HepG2 (cell line): ENCODE measurements at regions not wholly inside any gene's neighbourhood (a gene's known extent, or its start where the extent isn't known, plus 50 kb on each side); places are given as distances from the start of the nearest gene placed in this dataset.

Experiments used
- AKAP8 ChIP-seq: sonication (generic); formaldehyde crosslinking; IDR thresholded peaks from 2 replicates; pipeline ENCODE4 v1.5.1; 2020; ENCODE audit warnings: mild to moderate bottlenecking, missing genetic modification reagents
- SIN3A ChIP-seq: IDR thresholded peaks from 2 replicates; pipeline ENCODE4 v1.6.1; 2011; ENCODE audit warnings: low read depth, mild to moderate bottlenecking, control low read depth, low read length, borderline replicate concordance
- TBL1XR1 ChIP-seq: fragments of 150-350 bp; IDR thresholded peaks from 2 replicates; pipeline ENCODE4 v1.6.1; 2014; ENCODE audit warnings: borderline replicate concordance, low read length; ENCODE audit not compliant: partially characterized antibody
- TF ChIP-seq, protein P1 (sequence below): sonication (generic); formaldehyde crosslinking; IDR thresholded peaks from 2 replicates; pipeline ENCODE4 v1.5.0; 2020; ENCODE audit warnings: mild to moderate bottlenecking, missing genetic modification reagents, borderline replicate concordance
- TF ChIP-seq, protein P2 (sequence below): sonication (generic); formaldehyde crosslinking; IDR thresholded peaks from 2 replicates; pipeline ENCODE4 v1.4.0; 2020; ENCODE audit warnings: mild to moderate bottlenecking, missing genetic modification reagents
- TF ChIP-seq, protein P3 (sequence below): sonication (generic); formaldehyde crosslinking; IDR thresholded peaks from 2 replicates; pipeline ENCODE4 v1.5.0; 2020; ENCODE audit warnings: mild to moderate bottlenecking, missing genetic modification reagents

DNA sequence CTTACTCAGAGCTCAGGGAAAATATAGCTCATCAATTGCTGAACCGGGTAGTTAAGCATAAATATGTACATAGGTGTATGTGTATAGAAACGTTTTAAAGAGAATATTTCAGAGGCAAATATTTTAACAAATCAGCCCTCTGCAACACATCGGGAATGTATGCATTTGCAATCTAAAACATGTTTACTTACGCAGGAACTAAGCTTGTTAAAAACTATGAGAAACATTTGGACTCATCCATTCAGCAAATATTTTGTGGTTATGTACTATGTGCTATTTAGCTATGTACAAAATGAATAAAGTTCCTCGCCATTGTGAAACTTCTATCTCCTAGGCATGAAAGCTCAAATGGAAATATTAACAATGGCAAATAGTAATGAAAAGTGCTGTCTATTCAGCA, 469.9 kb downstream of the ARHGEF28 start (continued):
- TF ChIP-seq, protein P1, sequence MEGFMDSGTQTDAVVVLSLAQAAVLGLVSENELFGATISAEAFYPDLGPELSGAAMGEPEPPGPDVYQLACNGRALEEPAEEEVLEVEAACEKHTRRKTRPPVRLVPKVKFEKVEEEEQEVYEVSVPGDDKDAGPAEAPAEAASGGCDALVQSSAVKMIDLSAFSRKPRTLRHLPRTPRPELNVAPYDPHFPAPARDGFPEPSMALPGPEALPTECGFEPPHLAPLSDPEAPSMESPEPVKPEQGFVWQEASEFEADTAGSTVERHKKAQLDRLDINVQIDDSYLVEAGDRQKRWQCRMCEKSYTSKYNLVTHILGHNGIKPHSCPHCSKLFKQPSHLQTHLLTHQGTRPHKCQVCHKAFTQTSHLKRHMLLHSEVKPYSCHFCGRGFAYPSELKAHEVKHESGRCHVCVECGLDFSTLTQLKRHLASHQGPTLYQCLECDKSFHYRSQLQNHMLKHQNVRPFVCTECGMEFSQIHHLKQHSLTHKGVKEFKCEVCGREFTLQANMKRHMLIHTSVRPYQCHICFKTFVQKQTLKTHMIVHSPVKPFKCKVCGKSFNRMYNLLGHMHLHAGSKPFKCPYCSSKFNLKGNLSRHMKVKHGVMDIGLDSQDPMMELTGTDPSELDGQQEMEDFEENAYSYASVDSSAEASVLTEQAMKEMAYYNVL (CRISPR knock-in tag) = no peak
- TF ChIP-seq, protein P2, sequence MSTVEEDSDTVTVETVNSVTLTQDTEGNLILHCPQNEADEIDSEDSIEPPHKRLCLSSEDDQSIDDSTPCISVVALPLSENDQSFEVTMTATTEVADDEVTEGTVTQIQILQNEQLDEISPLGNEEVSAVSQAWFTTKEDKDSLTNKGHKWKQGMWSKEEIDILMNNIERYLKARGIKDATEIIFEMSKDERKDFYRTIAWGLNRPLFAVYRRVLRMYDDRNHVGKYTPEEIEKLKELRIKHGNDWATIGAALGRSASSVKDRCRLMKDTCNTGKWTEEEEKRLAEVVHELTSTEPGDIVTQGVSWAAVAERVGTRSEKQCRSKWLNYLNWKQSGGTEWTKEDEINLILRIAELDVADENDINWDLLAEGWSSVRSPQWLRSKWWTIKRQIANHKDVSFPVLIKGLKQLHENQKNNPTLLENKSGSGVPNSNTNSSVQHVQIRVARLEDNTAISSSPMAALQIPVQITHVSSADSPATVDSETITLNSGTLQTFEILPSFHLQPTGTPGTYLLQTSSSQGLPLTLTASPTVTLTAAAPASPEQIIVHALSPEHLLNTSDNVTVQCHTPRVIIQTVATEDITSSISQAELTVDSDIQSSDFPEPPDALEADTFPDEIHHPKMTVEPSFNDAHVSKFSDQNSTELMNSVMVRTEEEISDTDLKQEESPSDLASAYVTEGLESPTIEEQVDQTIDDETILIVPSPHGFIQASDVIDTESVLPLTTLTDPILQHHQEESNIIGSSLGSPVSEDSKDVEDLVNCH (CRISPR knock-in tag) = no peak
- TF ChIP-seq SIN3A (no peak), TBL1XR1 (no peak), AKAP8 (CRISPR knock-in tag) (no peak)
- TF ChIP-seq, protein P3, sequence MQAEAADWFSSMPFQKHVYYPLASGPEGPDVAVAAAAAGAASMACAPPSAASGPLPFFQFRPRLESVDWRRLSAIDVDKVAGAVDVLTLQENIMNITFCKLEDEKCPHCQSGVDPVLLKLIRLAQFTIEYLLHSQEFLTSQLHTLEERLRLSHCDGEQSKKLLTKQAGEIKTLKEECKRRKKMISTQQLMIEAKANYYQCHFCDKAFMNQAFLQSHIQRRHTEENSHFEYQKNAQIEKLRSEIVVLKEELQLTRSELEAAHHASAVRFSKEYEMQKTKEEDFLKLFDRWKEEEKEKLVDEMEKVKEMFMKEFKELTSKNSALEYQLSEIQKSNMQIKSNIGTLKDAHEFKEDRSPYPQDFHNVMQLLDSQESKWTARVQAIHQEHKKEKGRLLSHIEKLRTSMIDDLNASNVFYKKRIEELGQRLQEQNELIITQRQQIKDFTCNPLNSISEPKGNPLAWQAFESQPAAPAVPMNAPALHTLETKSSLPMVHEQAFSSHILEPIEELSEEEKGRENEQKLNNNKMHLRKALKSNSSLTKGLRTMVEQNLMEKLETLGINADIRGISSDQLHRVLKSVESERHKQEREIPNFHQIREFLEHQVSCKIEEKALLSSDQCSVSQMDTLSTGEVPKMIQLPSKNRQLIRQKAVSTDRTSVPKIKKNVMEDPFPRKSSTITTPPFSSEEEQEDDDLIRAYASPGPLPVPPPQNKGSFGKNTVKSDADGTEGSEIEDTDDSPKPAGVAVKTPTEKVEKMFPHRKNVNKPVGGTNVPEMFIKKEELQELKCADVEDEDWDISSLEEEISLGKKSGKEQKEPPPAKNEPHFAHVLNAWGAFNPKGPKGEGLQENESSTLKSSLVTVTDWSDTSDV (CRISPR knock-in tag) = no peak
